ENCODE measurements at regions not wholly inside any gene's neighbourhood (a gene's known extent, or its start where the extent isn't known, plus 50 kb on each side); places are given as distances from the start of the nearest gene placed in this dataset.

DNA sequence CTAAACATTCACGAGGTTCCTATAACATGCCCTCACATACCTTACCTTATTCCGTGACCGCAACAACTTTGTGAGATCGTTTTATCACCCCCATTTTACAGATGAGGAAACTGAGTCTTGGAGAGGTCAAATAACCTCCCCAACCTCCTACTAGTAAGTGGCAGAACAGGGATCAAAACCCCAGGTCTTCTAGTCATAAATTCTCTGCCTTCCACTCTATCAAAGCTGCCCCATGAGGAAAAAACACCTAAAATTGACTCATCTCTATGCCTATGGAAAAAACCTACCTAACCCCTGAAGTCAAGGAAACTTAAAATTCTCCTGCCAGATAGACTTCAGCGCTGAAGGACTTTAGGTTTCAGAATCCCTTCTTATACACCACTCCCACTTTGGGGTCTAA is 69.5 kb upstream of the ERRFI1 start:
- peaks cover 0 to 1% (median 0%) of the 10 kb centered on the region in 5 experiments for H3K9me3 ChIP-seq (ENCODE audit: control extremely low read depth in 1 of 5, control insufficient read depth in 4 of 5, insufficient read depth in 2 of 5, low read depth in 1 of 5, low read length in 4 of 5)
- no peaks in the 10 kb centered on the region for H3K36me3 ChIP-seq (ENCODE audit: control insufficient read depth in 4 of 4, insufficient read depth in 4 of 4, low read length in 3 of 4)
- H3K27me3 ChIP-seq (replicated peaks in 2 of 5; ENCODE audit: control insufficient read depth in 4 of 5, insufficient read depth in 5 of 5, low read length in 4 of 5) = peaks cover 0 to 9% (median 0%) of the 10 kb centered on the region in 5 experiments
- no peaks in the 10 kb centered on the region for H3K4me1 ChIP-seq (ENCODE audit: control extremely low read depth in 1 of 4, control insufficient read depth in 4 of 4, insufficient read depth in 4 of 4, low read length in 3 of 4)
- WGBS (ENCODE audit: insufficient coverage) = 95% methylated on average over 3 of the region's 5 CpGs
- H3K27ac ChIP-seq (ENCODE audit: insufficient read depth in 1 of 2, low read depth in 1 of 2, low read length in 2 of 2, poor library complexity in 1 of 2, severe bottlenecking in 2 of 2) = no peak overlapping the region
- no peak for DNase-seq
- H3K4me3 ChIP-seq (ENCODE audit: control insufficient read depth in 1 of 7, extremely low read depth in 1 of 7, insufficient read depth in 4 of 7, low read depth in 2 of 7, low read length in 6 of 7) = no peak overlapping the region
- ChIA-PET POLR2A (no interaction called here), CTCF (no interaction called here)

DNA sequence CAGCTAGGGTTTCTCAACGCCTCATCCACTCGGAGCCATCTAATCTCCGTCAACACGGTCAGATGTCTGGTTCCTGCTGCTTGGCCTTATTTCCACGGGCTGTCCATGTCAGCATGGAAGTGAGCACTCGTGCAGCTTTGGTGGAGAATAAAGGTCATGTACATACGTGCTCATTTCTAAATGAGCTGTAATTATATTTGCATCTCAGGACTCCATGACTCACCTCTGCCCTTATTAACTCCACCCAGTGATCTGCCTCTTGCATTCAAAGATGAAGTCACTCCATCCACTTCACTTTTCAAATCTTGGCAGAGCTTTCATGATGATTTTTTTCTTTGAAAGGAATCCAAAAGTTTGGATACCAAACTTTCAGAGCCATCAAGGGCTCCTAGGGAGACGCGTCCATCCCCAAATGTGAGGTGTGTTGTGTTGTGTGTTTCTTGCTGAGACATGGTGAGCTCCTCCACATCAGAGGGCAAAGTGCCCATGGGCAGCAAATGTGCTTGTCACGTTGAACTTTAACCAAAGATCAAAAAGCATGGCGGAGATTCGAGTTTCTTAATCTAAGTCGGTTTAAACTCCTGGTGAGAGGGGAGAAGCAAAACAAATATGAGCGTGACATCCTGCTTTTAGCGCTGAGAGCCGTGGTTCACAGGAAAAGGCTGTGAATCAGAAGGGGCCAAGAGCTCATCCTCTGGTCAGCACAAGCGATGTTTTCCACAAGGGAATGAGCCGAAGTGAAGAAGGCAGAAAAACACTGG is 68.6 kb upstream of the ERRFI1 start:
- H3K36me3 ChIP-seq (ENCODE audit: control insufficient read depth in 4 of 4, insufficient read depth in 4 of 4, low read length in 3 of 4) = no peaks in the 10 kb centered on the region
- POLR2A ChIA-PET = no interaction called here
- H3K9me3 ChIP-seq (ENCODE audit: control extremely low read depth in 1 of 5, control insufficient read depth in 4 of 5, insufficient read depth in 2 of 5, low read depth in 1 of 5, low read length in 4 of 5) = peaks cover 0 to 1% (median 0%) of the 10 kb centered on the region in 5 experiments
- H3K4me3 ChIP-seq (ENCODE audit: control insufficient read depth in 1 of 7, extremely low read depth in 1 of 7, insufficient read depth in 4 of 7, low read depth in 2 of 7, low read length in 6 of 7) = no peak overlapping the region
- no peak overlapping the region for H3K27ac ChIP-seq (ENCODE audit: insufficient read depth in 1 of 2, low read depth in 1 of 2, low read length in 2 of 2, poor library complexity in 1 of 2, severe bottlenecking in 2 of 2)
- 93% methylated on average over 17 of the region's 18 CpGs for WGBS (ENCODE audit: insufficient coverage)
- CTCF ChIA-PET = no interaction called here
- H3K4me1 ChIP-seq (ENCODE audit: control extremely low read depth in 1 of 4, control insufficient read depth in 4 of 4, insufficient read depth in 4 of 4, low read length in 3 of 4) = no peaks in the 10 kb centered on the region
- no peak for DNase-seq
- H3K27me3 ChIP-seq (replicated peaks in 2 of 5; ENCODE audit: control insufficient read depth in 4 of 5, insufficient read depth in 5 of 5, low read length in 4 of 5) = peaks cover 0 to 11% (median 0%) of the 10 kb centered on the region in 5 experiments

GRCh38 chr1:8093221-8093980 is 67.3 kb upstream of the ERRFI1 start:
- ChIA-PET POLR2A (no interaction called here), CTCF (no interaction called here)
- Histone ChIP-seq H3K9me3 (ENCODE audit: control extremely low read depth in 1 of 5, control insufficient read depth in 4 of 5, insufficient read depth in 2 of 5, low read depth in 1 of 5, low read length in 4 of 5) (no peaks in the 10 kb centered on the region), H3K4me1 (ENCODE audit: control extremely low read depth in 1 of 4, control insufficient read depth in 4 of 4, insufficient read depth in 4 of 4, low read length in 3 of 4) (no peaks in the 10 kb centered on the region), H3K27me3 (replicated peaks in 2 of 5; ENCODE audit: control insufficient read depth in 4 of 5, insufficient read depth in 5 of 5, low read length in 4 of 5) (peaks cover 0 to 14% (median 0%) of the 10 kb centered on the region in 5 experiments), H3K4me3 (ENCODE audit: control insufficient read depth in 1 of 7, extremely low read depth in 1 of 7, insufficient read depth in 4 of 7, low read depth in 2 of 7, low read length in 6 of 7) (no peak overlapping the region), H3K27ac (ENCODE audit: insufficient read depth in 1 of 2, low read depth in 1 of 2, low read length in 2 of 2, poor library complexity in 1 of 2, severe bottlenecking in 2 of 2) (no peak overlapping the region), H3K36me3 (ENCODE audit: control insufficient read depth in 4 of 4, insufficient read depth in 4 of 4, low read length in 3 of 4) (no peaks in the 10 kb centered on the region)
- no peak for DNase-seq
- 98% methylated on average over 6 of the region's 10 CpGs for WGBS (ENCODE audit: insufficient coverage)

DNA sequence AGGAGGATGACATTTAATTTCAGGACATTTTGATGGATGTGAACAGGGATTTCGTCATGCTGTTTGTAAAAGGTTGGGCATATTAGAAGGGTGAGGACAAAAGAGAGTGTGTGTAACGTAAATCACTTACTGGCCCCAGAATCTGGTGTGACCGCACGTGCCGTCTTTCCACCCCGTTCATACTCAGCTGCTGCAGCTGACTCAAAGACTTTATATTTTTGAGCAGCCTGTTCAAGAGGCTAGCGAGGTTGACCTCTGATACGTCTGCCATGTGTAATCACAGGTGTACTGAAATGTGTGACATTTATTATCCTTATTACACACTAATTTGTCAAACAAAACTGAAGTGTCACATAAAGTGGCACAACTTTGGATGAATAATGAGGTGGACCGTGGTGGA is 66.5 kb upstream of the ERRFI1 start:
- Histone ChIP-seq H3K36me3 (ENCODE audit: control insufficient read depth in 4 of 4, insufficient read depth in 4 of 4, low read length in 3 of 4) (no peaks in the 10 kb centered on the region), H3K27me3 (replicated peaks in 2 of 5; ENCODE audit: control insufficient read depth in 4 of 5, insufficient read depth in 5 of 5, low read length in 4 of 5) (peaks cover 0 to 14% (median 0%) of the 10 kb centered on the region in 5 experiments), H3K4me1 (ENCODE audit: control extremely low read depth in 1 of 4, control insufficient read depth in 4 of 4, insufficient read depth in 4 of 4, low read length in 3 of 4) (no peaks in the 10 kb centered on the region), H3K4me3 (ENCODE audit: control insufficient read depth in 1 of 7, extremely low read depth in 1 of 7, insufficient read depth in 4 of 7, low read depth in 2 of 7, low read length in 6 of 7) (no peak overlapping the region), H3K27ac (ENCODE audit: insufficient read depth in 1 of 2, low read depth in 1 of 2, low read length in 2 of 2, poor library complexity in 1 of 2, severe bottlenecking in 2 of 2) (no peak overlapping the region), H3K9me3 (ENCODE audit: control extremely low read depth in 1 of 5, control insufficient read depth in 4 of 5, insufficient read depth in 2 of 5, low read depth in 1 of 5, low read length in 4 of 5) (no peaks in the 10 kb centered on the region)
- ChIA-PET CTCF (interaction anchor here (0.6 kb wide), 1 partner anchor 12 kb away, joined by 3 read pairs; no protein-coding TSS in a partner anchor), POLR2A (no interaction called here)
- 86% methylated on average over 7 of the region's 9 CpGs for WGBS (ENCODE audit: insufficient coverage)
- no peak for DNase-seq

DNA sequence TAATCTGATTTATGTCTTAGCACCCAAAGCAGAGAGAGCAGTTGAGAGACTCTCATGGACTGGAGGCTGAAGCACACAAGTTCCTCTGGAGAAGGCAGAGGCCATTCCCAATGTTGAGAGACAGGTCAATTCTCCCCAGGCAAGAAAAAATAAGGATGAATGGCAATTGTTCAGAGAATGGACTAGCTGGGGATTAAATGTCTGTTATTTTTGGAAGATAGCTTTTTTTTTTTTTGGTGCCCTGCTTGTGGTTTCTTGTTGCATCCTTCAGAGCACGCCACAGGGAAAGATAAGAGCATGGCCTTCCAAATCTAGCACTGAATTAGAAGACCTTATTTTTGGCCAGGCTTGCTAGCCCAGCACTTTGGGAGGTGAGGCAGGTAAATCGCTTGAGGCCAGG is 65.6 kb upstream of the ERRFI1 start:
- H3K9me3 ChIP-seq (ENCODE audit: control extremely low read depth in 1 of 5, control insufficient read depth in 4 of 5, insufficient read depth in 2 of 5, low read depth in 1 of 5, low read length in 4 of 5) = no peaks in the 10 kb centered on the region
- CTCF ChIA-PET = no interaction called here
- peaks cover 0 to 14% (median 0%) of the 10 kb centered on the region in 5 experiments for H3K27me3 ChIP-seq (replicated peaks in 2 of 5; ENCODE audit: control insufficient read depth in 4 of 5, insufficient read depth in 5 of 5, low read length in 4 of 5)
- POLR2A ChIA-PET = interaction anchor here (0.6 kb wide), 1 partner anchor 74 kb away, joined by 6 read pairs; no protein-coding TSS in a partner anchor
- no peak overlapping the region for H3K27ac ChIP-seq (ENCODE audit: insufficient read depth in 1 of 2, low read depth in 1 of 2, low read length in 2 of 2, poor library complexity in 1 of 2, severe bottlenecking in 2 of 2)
- peak in 1 of 3 donors; percentile 10 for DNase-seq
- 100% methylated on average over 1 of the region's 2 CpGs for WGBS (ENCODE audit: insufficient coverage)
- no peak overlapping the region for H3K4me3 ChIP-seq (ENCODE audit: control insufficient read depth in 1 of 7, extremely low read depth in 1 of 7, insufficient read depth in 4 of 7, low read depth in 2 of 7, low read length in 6 of 7)
- no peaks in the 10 kb centered on the region for H3K4me1 ChIP-seq (ENCODE audit: control extremely low read depth in 1 of 4, control insufficient read depth in 4 of 4, insufficient read depth in 4 of 4, low read length in 3 of 4)
- no peaks in the 10 kb centered on the region for H3K36me3 ChIP-seq (ENCODE audit: control insufficient read depth in 4 of 4, insufficient read depth in 4 of 4, low read length in 3 of 4)

- Histone ChIP-seq H3K4me3 (ENCODE audit: control insufficient read depth in 1 of 7, extremely low read depth in 1 of 7, insufficient read depth in 4 of 7, low read depth in 2 of 7, low read length in 6 of 7) (no peak overlapping the region), H3K27me3 (replicated peaks in 2 of 5; ENCODE audit: control insufficient read depth in 4 of 5, insufficient read depth in 5 of 5, low read length in 4 of 5) (peaks cover 0 to 14% (median 0%) of the 10 kb centered on the region in 5 experiments), H3K9me3 (ENCODE audit: control extremely low read depth in 1 of 5, control insufficient read depth in 4 of 5, insufficient read depth in 2 of 5, low read depth in 1 of 5, low read length in 4 of 5) (no peaks in the 10 kb centered on the region), H3K27ac (ENCODE audit: insufficient read depth in 1 of 2, low read depth in 1 of 2, low read length in 2 of 2, poor library complexity in 1 of 2, severe bottlenecking in 2 of 2) (no peak overlapping the region), H3K4me1 (ENCODE audit: control extremely low read depth in 1 of 4, control insufficient read depth in 4 of 4, insufficient read depth in 4 of 4, low read length in 3 of 4) (no peaks in the 10 kb centered on the region), H3K36me3 (ENCODE audit: control insufficient read depth in 4 of 4, insufficient read depth in 4 of 4, low read length in 3 of 4) (no peaks in the 10 kb centered on the region)
- no CpG with 5 or more reads among the region's 2 CpGs for WGBS (ENCODE audit: insufficient coverage)
- no peak for DNase-seq
- POLR2A ChIA-PET = no interaction called here
- CTCF ChIA-PET = no interaction called here
Observed at GRCh38 chr1:8090241-8090702, 64.2 kb upstream of the ERRFI1 start.

Data from common myeloid progenitor, CD34-positive (primary cell).